DMS79 (cell line): ENCODE measurements at regions not wholly inside any gene's neighbourhood (a gene's known extent, or its start where the extent isn't known, plus 50 kb on each side); places are given as distances from the start of the nearest gene placed in this dataset.

Experiments
- DNase-seq: peaks from one replicate; lab custom pipeline; 2025; lab: John Stamatoyannopoulos, UW

GRCh38 chr4:171636606-171637005, 176.6 kb upstream of the GALNTL6 start:
- DNase-seq = no peak

GRCh38 chr4:171629737-171630136, 183.5 kb upstream of the GALNTL6 start:
- no peak for DNase-seq

DNA sequence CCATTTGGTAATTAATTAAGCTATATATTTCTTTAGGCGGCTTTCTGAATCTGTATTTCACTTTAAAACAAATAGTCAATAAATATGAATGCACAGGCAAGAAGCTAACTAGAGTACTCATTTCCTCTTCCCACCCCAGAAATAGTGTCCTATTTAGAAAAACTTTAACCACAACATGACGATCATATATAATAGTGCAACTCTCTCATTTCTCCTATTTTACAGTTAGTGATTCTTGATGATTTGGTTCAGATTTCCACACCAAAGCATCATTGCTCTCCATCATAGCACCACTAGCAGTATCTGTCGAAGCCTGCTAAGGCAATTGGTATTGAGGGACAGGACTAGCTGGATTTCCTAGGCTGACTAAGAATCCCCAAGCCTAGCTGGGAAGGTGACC, 184.0 kb upstream of the GALNTL6 start:
- DNase-seq = no peak

GRCh38 chr4:171626554-171626953, 186.7 kb upstream of the GALNTL6 start:
- no peak for DNase-seq

- DNase-seq = no peak
Measured at GRCh38 chr4:171622729-171623128, 190.5 kb upstream of the GALNTL6 start.

DNA sequence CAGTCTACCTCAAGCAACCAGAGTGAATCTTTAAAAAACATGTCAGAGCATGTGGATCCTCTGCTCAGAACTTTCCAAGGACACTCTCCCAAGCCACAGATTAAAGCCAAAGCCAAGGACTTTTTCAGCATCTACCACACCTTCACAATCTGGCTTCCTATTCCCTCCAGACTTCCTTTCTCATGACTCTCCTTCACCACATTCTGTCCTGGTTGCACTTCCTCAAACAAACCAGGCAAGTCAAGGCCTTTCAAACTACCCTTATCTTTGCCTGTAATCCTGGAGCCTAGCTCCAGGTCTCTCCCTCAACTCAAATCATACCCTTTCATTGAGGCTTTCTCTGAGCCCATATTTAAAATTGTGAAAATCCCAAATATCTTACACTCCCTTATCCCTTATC, 191.6 kb upstream of the GALNTL6 start:
- no peak for DNase-seq

DNA sequence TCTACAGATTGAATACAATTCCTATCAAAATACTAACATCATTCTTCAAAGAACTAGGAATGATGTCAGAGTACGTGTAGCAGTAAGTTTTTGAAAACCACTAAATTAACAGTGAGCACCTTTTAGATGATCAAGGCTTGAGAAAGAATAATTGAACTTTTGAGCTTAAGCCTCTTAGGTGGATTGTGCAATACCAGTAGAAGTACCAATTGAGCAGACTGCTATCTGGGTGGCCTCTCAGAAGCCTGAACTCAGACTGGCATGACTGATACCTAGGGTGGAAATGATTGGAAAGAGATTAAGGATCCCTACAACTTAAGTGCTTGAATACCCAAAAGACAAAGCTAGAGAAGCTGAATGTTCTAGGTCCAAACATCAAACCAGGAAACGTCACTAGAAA, 200.3 kb upstream of the GALNTL6 start:
- no peak for DNase-seq

DNA sequence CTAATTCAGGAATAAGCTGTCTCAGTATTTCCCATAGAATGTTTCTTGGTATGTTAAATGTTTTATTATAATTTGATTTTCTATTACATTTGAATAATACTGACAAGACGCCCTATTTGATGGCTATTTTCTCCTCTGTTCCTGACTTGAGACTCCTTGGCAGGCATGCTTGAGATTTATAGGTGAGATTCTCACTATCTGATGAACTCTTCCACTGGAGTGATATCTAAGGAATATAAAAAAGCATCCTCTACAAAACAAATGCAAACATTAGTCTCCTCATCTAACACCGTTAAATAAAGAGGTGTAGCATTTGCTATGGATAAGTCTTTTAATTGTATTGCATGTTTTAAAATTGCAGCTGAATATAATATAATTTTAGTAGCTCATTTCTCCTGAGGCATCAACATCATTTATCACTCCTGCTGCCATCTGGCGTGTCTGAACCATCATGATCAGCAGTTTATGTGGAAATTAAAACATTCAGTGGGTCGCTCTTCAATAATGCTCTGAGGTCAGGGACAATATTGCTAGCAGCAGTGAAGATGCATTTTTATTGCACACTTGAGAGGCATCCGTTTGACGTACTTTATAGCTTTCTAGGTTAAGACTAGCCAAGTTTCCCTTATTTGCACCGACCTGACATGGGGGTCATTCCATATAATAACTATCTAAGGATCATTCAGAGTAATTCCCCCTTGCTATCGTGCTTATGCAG, 210.4 kb upstream of the GALNTL6 start:
- no peak for DNase-seq

DNA sequence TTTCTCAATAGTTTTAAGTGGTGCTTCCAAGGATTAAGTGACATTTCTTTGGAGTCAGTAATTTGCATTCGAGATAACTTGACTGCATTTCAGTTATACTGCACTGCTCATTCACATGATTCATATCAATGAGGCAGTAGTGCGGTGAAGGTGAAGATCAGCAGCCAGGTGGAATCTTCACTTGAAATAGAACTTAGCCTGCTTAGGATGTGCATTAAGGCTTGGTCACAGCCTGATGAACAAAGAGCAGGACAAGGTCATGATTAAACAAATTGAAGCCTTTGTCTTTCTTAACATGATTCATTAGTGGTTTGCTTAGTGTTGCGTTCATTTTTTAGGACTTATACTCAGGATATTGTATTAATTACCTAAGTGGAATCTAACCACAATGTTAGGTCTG, 212.1 kb upstream of the GALNTL6 start:
- DNase-seq = no peak

DNA sequence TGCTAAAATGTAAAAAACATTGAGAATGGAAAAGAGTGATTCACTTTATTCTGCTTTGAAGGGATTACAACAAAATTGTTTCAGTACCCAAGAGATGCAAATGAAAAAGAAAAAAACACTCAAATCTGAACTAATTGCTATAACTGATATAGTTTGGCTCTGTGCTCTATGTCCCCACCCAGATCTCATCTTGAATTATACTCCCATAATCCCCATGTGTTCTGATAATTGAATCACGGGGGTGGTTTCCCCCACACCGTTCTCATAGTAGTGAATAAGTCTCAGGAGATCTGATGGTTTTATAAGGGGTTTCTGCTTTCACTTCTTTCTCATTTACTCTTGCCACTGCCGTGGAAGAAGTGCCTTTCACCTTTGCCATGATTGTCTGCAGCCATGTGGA, 213.6 kb upstream of the GALNTL6 start:
- DNase-seq = no peak

- no peak for DNase-seq
Measured at GRCh38 chr4:171594293-171594692, 218.9 kb upstream of the GALNTL6 start.

- no peak for DNase-seq
Measured at GRCh38 chr4:171590716-171591115, 222.5 kb upstream of the GALNTL6 start.

- DNase-seq = no peak
Measured at GRCh38 chr4:171588764-171589163, 224.4 kb upstream of the GALNTL6 start.

DNA sequence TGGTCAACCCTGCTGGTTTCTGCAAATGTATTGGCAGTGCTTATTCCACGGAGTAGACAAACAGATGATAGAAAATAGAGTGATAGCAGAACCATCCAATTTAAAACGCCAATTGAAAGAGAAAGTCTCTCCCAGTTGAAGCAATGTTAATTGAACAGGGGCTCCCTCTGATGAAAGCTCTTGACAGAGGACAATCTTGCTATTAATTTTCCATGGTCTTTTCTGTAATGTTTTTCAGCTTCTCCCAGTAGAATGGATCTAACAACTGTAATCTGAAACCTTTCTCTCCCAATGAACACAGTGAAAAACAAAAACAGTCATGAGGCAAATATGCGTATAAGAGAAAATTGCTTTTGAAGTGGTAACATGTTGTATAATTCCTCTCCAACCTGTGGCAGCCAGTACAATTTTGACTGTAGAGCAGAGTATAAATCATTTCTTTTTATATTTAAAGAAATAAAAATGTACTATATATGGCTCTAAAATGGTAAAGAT, 225.1 kb upstream of the GALNTL6 start:
- no peak for DNase-seq

GRCh38 chr4:171583790-171584189, 229.4 kb upstream of the GALNTL6 start:
- DNase-seq = no peak

DNA sequence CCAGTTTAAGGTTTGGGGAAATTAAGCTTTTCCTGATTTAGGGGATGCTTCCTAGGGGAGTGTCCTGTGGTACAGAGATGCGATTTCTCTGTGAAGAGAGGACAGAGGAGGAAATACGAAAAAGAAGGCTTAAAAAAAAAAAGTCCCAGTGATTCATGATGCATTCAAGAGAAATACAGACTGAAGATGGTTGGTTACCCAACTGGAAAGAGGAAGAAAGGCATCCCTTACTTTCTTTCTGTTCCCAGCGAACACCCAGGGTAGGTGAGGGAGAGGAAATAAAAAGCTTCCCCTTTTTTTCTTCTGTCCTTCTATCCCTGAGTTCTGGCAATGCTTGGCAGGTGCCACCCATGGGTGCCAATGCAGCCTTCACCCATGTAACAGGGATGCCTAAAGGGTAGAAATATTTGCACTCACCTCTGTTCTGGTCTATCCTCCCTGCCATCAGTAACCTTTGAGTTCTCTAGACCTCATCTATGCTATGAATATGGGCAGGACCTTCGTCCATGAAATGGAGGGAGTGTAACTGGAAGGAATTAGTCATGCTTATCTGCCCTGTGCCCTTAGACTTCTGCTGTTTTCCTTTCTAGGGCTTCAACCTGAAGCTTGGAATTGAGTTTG, 230.1 kb upstream of the GALNTL6 start:
- no peak for DNase-seq

DNA sequence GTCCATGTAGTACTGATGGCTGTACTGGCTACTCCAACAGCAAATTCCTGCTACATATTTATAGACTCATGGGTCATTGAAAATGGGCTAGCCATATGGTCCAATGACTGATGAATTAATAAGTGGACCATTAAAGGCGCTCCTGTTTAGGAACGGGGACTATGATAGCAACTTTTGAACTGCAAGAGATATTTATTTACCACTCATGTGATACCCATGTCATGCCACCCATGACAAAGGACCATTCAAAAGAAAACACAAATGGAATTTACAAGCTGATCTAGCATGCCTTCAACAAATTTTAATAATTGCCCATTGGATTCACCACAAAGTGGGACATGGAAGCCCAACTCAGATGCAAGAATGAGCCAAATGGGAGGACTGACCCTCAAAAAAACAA, 240.0 kb upstream of the GALNTL6 start:
- DNase-seq = no peak

- DNase-seq = no peak
Measured at GRCh38 chr4:171565130-171565788, 247.9 kb upstream of the GALNTL6 start.

GRCh38 chr4:171561419-171561818, 251.8 kb upstream of the GALNTL6 start:
- DNase-seq = no peak

GRCh38 chr4:171553961-171554360, 259.2 kb upstream of the GALNTL6 start:
- no peak for DNase-seq

DNA sequence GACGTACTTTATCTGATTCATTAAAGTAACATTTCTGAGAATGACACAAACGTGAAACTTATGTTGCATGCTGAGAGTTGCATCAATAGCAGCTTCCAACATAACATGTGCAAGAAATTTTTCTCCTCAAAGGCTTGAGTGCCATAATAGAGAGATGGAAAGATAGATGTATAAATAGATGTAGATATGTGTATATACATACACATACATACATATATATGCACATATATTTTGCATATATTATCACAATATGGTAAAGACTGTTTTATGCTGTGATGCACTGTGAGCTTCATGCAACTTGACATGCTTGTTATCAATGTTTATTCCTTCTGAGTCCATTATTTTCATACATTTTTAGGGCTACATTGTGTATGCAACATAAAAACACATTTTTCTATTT, 270.6 kb upstream of the GALNTL6 start:
- no peak for DNase-seq

GRCh38 chr4:171538601-171539100, 274.6 kb upstream of the GALNTL6 start:
- DNase-seq = no peak

- DNase-seq = no peak
Measured at GRCh38 chr4:171534391-171534790, 278.8 kb upstream of the GALNTL6 start.
